Activated naive CD8-positive, alpha-beta T cell treated with anti-CD3 and anti-CD28 coated beads, Interleukin-2, amount 50 U/mL, for 24 hours (primary cell): ENCODE measurements at regions not wholly inside any gene's neighbourhood (a gene's known extent, or its start where the extent isn't known, plus 50 kb on each side); places are given as distances from the start of the nearest gene placed in this dataset.
A peak's percentile ranks its signal among the peaks of the same experiment; 100 is the strongest.
"Not testable (repeated sequence)": the region's sequence is repeated elsewhere in the genome, so short reads cannot be mapped to it uniquely, and the experiment has no call there.

Experiments used
- ATAC-seq: fragments of 150-1000 bp; cut with Tn5 transposase; one replicate; pipeline ENCODE4 v1.10.0; 2021
- DNase-seq: peaks from one replicate; pipeline ENCODE4 v3.0.0; 2021
- H3K27ac Mint-ChIP-seq: one replicate; pipeline ENCODE4 v1.8.0; 2021; ENCODE audit warnings: mild to moderate bottlenecking, mixed read lengths
- H3K27me3 Mint-ChIP-seq: one replicate; pipeline ENCODE4 v1.8.0; 2021; ENCODE audit warnings: mixed read lengths
- H3K36me3 Mint-ChIP-seq: one replicate; pipeline ENCODE4 v1.8.0; 2021; ENCODE audit warnings: low read depth, mixed read lengths
- H3K4me1 Mint-ChIP-seq: one replicate; pipeline ENCODE4 v1.8.0; 2021; ENCODE audit warnings: mixed read lengths
- H3K4me3 Mint-ChIP-seq: one replicate; pipeline ENCODE4 v1.8.0; 2021; ENCODE audit warnings: mild to moderate bottlenecking, moderate library complexity, mixed read lengths
- H3K9me3 Mint-ChIP-seq: one replicate; pipeline ENCODE4 v1.8.0; 2021; ENCODE audit warnings: mixed read lengths

GRCh38 chr7:65503434-65504152, 129.9 kb downstream of the ZNF92 start:
- Mint-ChIP-seq H3K27me3 (peaks cover 5% of the 10 kb centered on the region), H3K36me3 (no peaks in the 10 kb centered on the region), H3K9me3 (no peaks in the 10 kb centered on the region), H3K27ac (no peak overlapping the region), H3K4me1 (no peaks in the 10 kb centered on the region), H3K4me3 (no peak overlapping the region)
- no peak for DNase-seq
- no peak for ATAC-seq

DNA sequence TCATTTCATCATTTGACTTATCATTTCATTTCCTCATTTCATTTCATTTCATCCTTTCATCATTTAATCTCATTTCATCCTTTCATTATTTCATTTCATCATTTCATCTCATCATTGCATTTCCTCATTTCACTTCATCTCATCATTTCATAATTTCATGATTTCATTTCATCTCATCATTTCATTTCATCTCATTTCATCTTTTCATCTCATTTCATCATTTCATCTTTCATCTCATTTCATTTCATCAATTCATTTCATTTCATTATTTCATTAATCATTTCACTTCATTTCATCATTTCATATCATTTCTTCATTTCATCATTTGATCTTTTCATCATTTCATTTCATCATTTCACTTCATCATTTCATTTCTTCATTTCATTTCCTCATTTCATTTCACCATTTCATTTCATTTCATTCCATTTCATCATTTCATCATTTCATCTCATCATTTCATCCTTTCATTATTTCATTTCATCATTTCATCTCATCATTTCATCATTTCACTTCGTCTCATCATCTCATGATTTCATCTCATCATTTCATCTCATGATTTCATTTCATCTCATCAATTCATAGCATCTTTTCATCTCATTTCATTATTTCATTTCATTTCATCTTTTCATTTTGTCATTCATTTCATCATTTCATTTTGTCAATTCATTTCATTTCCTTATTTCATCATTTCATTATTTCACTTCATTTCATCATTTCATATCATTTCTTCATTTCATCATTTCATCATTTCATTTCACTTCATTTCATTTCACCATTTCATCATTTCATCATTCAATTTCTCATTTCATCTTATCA, 131.1 kb downstream of the ZNF92 start:
- H3K36me3 Mint-ChIP-seq, H3K4me3 Mint-ChIP-seq, H3K9me3 Mint-ChIP-seq, DNase-seq, H3K27ac Mint-ChIP-seq, H3K27me3 Mint-ChIP-seq, ATAC-seq, H3K4me1 Mint-ChIP-seq: not testable (repeated sequence)

DNA sequence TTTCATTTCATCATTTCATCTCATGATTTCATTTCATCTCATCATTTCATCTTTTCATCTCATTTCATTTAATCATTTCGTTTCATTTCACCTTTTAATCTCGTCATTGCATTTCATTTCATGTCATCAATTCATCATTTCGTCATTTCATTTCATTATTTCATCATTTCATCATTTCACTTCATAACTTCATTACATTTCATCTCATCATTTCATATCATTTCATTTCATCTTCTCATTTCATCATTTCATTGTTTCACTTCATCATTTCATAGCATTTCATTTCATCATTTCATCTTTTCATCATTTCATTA, 131.6 kb downstream of the ZNF92 start:
- DNase-seq, ATAC-seq, H3K9me3 Mint-ChIP-seq, H3K4me3 Mint-ChIP-seq, H3K36me3 Mint-ChIP-seq, H3K27ac Mint-ChIP-seq, H3K27me3 Mint-ChIP-seq, H3K4me1 Mint-ChIP-seq: not testable (repeated sequence)

DNA sequence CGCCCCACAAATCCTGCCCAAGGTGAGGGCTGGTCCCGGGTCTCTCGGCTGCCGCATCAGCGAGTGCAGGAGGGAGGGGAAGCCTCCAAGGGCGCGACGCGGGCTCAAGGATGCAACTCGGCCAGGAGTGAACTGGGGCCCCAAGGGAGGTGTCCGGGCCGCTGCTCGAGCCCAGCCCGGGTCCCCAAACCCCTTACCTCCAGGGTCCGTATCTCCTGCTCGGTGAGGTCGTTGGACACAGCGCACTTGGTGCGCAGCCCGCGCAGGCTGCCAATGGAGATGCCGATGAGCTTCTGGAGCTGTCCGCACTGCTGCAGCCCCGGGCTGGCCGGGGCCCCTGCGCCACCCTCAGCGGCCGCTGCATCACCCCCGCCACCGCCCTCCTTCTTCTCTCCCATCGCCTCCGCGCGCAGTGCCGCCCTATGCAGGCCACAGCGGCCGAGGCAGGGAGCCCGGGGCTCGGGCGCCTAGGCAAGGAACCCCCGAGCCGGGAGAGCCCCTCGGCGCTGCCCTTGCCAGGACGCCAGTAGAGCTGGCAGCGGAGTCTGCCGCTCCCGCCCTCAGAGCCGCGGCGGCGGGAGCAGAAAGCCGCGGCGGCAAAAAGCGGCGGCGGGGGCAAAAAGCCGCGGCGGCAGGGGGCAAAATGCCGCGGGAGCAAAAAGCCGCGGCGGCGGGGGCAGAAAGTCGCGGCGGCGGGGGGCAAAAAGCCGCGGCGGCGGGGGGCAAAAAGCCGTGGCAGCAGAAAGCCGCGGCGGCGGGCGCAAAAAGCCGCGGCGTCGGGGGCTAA, 135.1 kb downstream of the ZNF92 start:
- DNase-seq, H3K27ac Mint-ChIP-seq, H3K4me1 Mint-ChIP-seq, H3K9me3 Mint-ChIP-seq, H3K36me3 Mint-ChIP-seq, ATAC-seq, H3K4me3 Mint-ChIP-seq: not testable (repeated sequence)
- H3K27me3 Mint-ChIP-seq, result peaks cover 15% of the 10 kb centered on the region

DNA sequence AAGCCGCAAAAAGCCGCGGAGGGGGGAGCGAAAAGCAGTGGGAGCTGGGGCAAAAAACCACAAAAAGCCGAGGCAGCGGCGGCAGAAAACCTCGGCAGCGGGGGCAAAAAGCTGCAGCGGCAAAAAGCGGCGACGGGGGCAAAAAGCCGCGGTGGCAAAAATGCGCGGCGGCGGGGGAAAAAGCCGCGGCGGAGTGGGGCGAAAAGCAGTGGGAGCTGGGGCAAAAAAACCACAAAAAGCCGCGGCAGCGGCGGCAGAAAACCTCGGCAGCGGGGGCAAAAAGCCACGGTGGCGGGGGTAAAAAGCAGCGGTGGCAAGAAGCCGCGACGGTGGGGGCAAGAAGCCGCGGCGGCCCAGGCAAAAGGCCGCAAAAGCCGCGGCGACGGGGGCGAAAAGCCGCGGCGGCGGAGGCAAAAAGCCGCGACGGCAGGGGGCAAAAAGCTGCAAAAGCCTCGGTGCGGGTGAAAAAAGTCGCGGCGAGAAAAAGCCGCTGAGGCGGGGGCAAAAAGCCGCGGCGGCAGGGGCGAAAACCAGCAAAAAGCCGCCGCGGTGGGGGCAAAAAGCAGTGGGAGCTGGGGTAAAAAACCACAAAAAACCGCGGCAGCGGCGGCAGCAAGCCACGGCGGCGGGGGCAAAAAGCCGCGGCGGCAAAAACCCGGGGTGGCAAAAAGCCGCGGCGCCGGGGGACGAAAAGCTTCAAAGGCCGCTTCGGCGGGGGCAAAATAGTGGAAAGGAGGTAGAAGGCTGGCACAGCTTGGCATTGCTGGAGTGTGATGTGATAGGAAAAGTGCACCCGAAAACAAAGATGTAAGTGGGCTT, 135.9 kb downstream of the ZNF92 start:
- no peak for ATAC-seq
- H3K9me3 Mint-ChIP-seq, result peaks cover 2% of the 10 kb centered on the region
- H3K4me1 Mint-ChIP-seq, result peaks cover 2% of the 10 kb centered on the region
- H3K36me3 Mint-ChIP-seq, result no peaks in the 10 kb centered on the region
- DNase-seq, result no peak
- peak overlapping the region; percentile 49 for H3K4me3 Mint-ChIP-seq
- H3K27ac Mint-ChIP-seq, result no peak overlapping the region
- H3K27me3 Mint-ChIP-seq, result peaks cover 20% of the 10 kb centered on the region

DNA sequence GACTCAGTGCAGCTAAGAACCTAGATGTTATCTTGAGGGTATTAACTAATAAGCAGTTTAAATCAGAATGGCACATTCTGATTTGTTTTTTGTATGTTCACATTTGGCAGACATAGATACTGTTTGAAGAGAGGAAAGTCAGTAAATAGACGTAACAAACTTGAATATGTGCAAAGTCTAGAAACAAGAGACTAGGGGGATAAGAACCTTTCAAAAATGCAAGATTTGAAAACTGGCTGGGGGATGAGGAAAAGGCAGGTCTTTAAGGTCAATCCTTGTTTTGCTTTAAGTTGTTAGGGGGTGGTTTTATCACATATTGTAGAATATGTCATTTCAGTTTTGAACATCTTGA, 136.5 kb downstream of the ZNF92 start:
- not testable (repeated sequence) for DNase-seq, H3K9me3 Mint-ChIP-seq, H3K36me3 Mint-ChIP-seq, H3K4me1 Mint-ChIP-seq, ATAC-seq, H3K27ac Mint-ChIP-seq
- Mint-ChIP-seq H3K4me3 (peak overlapping the region; percentile 49), H3K27me3 (peaks cover 22% of the 10 kb centered on the region)

- H3K27ac Mint-ChIP-seq, H3K36me3 Mint-ChIP-seq, H3K4me1 Mint-ChIP-seq, H3K9me3 Mint-ChIP-seq, ATAC-seq, H3K4me3 Mint-ChIP-seq, DNase-seq: not testable (repeated sequence)
- H3K27me3 Mint-ChIP-seq, result peaks cover 13% of the 10 kb centered on the region
These were observed 146.1 kb downstream of the ZNF92 start for GRCh38 chr7:65519751-65520150.

DNA sequence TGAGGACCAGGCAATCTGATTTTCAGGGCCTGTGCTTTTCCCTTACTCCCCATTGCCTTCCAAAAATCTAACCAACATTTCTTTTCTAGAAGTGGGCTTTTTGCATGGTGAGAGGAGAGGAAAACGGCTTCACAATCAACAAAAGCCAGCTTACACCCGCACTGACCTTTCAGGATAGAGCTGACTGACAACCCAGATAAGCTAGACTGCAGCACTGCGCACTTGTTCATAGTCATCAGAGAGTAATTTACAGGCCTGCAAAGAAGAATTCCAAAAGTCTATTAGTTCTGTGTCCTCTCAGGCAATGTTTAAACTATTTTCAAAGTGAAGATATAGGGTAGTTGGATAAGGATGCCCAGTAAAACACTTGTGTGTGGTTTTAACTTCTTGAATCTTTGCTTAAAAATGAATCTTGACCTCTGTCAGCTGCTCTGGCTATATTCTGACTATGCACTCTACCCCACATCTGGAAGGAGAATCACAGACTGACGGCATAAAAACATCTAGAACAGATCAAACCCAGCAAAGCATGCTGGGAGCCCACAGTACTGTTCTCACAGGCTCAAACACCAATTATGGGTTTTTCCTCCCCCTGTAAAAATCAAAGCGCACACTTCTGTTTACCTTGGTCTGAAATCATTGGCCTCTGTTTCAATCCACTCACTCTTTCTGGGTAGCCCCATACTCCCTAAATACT, 172.0 kb downstream of the ZNF92 start:
- not testable (repeated sequence) for H3K4me1 Mint-ChIP-seq, H3K36me3 Mint-ChIP-seq, DNase-seq, H3K27ac Mint-ChIP-seq, H3K27me3 Mint-ChIP-seq, H3K9me3 Mint-ChIP-seq, H3K4me3 Mint-ChIP-seq, ATAC-seq

DNA sequence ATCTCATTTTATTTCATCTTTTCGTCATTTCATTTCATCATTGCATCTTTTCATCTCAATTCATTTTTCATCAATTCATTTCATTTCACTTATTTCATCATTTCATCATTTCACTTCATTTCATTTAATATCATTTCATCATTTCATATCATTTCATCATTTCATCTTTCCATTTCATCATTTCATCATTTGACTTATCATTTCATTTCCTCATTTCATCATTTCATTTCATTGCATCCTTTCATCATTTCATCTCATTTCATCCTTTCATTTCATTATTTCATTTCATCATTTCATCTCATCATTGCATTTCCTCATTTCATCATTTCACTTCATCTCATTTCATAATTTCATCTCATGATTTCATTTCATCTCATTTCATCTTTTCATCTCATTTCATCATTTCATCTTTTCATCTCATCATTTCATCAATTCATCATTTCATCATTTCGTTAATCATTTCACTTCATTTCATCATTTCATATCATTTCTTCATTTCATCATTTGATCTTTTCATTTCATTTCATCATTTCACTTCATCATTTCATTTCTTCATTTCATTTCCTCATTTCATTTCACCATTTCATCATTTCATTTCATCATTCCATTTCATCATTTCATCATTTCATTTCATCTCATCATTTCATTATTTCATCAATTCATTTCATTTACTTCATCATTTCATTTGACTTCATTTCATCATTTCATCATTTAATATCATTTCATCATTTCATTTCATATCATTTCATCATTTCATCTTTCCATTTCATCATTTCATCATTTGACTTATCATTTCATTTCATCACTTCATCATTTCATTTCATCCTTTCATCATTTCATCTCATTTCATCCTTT, 176.2 kb downstream of the ZNF92 start:
- H3K4me1 Mint-ChIP-seq, H3K4me3 Mint-ChIP-seq, ATAC-seq, H3K36me3 Mint-ChIP-seq, H3K27ac Mint-ChIP-seq, H3K9me3 Mint-ChIP-seq, H3K27me3 Mint-ChIP-seq, DNase-seq: not testable (repeated sequence)

DNA sequence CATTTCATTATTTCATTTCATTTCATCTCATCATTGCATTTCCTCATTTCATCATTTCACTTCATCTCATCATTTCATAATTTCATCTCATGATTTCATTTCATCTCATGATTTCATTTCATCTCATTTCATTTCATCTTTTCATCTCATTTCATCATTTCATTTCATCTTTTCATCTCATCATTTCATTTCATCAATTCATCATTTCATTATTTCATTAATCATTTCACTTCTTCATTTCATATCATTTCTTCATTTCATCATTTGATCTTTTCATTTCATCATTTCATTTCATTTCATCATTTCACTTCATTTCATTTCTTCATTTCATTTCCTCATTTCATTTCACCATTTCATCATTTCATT, 176.8 kb downstream of the ZNF92 start:
- not testable (repeated sequence) for ATAC-seq, H3K4me3 Mint-ChIP-seq, H3K27ac Mint-ChIP-seq, DNase-seq, H3K9me3 Mint-ChIP-seq, H3K4me1 Mint-ChIP-seq, H3K36me3 Mint-ChIP-seq, H3K27me3 Mint-ChIP-seq

DNA sequence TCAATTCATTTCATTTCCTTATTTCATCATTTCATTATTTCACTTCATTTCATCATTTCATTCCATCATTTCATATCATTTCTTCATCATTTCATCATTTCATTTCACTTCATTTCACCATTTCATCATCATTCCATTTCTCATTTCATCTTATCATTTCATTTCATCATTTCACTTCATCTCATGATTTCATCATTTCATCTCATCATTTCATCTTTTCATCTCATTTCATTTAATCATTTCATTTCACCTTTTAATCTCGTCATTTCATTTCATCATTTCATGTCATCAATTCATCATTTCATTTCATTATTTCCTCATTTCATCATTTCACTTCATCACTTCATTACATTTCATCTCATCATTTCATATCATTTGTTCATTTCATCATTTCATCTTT, 177.4 kb downstream of the ZNF92 start:
- H3K4me3 Mint-ChIP-seq, H3K4me1 Mint-ChIP-seq, H3K9me3 Mint-ChIP-seq, H3K27me3 Mint-ChIP-seq, H3K36me3 Mint-ChIP-seq, DNase-seq, ATAC-seq: not testable (repeated sequence)
- peak overlapping the region; percentile 25 for H3K27ac Mint-ChIP-seq

DNA sequence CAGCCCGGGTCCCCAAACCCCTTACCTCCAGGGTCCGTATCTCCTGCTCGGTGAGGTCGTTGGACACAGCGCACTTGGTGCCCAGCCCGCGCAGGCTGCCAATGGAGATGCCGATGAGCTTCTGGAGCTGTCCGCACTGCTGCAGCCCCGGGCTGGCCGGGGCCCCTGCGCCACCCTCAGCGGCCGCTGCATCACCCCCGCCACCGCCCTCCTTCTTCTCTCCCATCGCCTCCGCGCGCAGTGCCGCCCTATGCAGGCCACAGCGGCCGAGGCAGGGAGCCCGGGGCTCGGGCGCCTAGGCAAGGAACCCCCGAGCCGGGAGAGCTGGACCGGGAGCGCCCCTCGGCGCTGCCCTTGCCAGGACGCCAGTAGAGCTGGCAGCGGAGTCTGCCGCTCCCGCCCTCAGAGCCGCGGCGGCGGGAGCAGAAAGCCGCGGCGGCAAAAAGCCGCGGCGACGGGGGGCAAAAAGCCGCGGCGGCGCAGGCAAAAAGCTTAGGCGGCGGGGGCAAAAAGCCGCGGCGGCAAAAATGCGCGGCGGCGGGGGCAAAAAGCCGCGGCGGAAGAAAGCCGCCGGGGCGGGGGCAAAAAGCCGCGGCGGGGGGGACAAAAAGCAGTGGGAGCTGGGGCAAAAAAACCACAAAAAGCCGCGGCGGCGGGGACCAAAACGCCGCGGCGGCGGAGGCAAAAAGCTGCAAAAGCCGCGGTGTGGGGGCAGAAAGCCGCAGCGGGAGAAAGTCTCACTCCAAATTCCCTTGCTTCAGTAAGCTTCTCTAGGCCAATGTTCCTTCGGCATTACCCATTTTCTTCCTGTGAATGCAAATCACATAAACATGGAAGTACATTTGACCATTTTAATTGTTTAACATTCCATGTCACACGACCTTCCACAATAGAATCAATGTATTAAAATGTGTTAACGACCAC, 181.2 kb downstream of the ZNF92 start:
- ATAC-seq, DNase-seq, H3K36me3 Mint-ChIP-seq, H3K4me3 Mint-ChIP-seq, H3K27ac Mint-ChIP-seq, H3K9me3 Mint-ChIP-seq, H3K4me1 Mint-ChIP-seq, H3K27me3 Mint-ChIP-seq: not testable (repeated sequence)
